AG08396 (cell line): ENCODE measurements at regions not wholly inside any gene's neighbourhood (a gene's known extent, or its start where the extent isn't known, plus 50 kb on each side); places are given as distances from the start of the nearest gene placed in this dataset.

Experiments used
- DNase-seq: peaks from one replicate; pipeline ENCODE4 v3.0.0; 2012; ENCODE audit warnings: low spot score, mixed read lengths

DNA sequence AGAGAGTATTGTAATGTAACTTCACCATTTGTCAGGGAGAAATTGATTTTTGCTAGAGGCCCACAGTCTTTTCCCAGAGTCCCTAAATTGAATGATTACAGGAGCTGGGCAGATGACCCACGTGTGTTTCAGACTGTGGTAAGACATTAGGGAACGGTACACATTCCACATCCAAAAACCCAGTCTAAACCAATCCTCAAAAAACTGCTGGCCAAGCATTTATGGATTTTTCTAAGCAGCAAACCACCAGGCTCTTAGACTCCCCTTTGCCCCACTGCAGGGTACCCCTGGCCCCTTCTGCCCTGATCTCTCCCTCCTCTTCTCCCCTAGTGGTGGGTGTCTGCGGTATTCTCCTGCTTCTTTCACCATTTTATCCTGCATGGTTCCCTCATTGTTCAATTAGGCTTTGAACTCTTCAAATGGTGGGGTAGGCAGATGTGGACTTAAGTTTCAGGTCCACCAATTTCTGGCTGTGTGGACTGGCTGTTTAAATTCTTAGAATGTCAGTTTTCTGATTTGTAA lies 135.5 kb upstream of the SORCS3 start:
- no peak for DNase-seq

DNA sequence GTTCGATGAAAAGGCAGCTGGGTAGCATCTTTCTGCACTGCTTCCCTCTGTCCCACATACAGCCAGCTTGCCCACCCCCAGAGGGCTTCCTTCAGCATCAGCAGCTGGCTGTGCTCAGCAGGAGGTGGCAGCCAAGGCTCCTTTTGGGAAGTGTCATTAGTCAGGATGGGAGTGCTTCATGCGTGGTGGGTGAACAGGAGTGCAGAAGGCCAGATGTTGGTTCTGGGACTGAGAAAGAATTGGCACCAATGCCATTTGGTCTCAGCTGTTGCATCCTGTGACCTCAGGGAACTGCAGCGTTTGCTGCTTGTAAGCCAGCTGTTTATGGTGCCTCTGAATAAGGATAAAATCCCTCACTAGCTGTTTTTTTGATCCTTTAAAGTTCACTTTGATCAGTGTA lies 131.1 kb upstream of the SORCS3 start:
- DNase-seq, result no peak

DNA sequence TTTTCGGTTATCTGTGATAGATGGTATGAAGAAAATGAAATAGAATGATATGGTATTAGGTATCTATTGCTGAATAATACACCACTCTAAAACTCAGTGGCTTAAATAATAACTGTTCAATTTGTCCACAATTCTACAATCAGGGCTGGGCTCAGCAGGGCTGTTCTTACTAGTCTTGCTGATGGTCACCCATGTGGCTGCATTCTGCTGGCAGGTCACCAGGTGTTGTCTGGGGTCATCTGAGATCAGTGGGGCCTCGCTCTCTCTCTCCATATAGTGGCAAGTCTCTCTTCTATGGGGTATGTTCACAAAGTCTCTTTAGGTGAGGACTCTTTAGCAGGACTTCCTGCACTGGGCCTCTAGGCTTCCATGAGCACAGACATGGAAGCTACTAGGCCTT lies 130.4 kb upstream of the SORCS3 start:
- DNase-seq, result no peak

DNA sequence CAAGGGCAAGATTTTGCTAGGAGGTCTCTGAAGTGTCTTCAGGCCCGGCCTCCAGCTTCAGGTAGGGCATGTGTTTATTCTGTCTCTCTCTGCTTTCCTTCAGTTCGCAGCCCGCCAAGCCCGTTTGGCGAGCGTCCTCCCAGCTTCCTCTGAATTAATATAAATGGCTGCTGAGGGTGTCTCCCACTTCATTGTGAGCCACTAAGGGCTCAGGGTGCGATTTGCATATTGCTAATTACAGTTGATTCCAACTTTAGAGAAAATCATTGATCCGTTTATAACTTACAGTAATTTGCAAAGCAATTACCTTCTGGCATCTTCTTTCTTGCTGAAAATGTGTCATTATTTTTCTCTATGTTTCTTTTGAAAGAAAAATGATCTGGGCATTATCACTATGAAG lies 128.3 kb upstream of the SORCS3 start:
- no peak for DNase-seq

DNA sequence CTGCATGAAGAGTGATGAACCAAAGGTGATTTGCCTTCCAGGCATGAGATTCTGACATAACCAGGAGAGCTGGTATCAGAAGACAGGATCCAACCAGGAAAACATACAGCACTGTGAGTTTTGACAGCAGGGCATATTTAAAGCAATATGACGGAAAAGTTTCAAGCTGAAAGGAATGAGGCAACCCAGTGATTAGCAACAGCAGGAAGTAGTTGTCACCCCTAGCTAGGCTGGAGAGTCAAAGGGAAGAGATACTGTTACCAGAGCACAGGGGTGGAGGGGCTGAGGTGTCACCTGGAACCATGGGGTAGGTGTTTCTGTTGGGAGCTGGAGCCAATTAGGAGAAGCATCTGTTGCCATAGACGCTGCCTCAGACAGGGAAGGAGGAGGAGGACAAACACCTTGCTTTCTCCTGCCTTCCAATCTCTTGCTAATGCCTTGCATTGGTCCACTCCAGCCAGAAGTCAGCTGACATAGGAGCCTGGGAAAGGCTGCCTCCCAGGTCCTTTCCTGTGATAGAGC lies 125.4 kb upstream of the SORCS3 start:
- no peak for DNase-seq

DNA sequence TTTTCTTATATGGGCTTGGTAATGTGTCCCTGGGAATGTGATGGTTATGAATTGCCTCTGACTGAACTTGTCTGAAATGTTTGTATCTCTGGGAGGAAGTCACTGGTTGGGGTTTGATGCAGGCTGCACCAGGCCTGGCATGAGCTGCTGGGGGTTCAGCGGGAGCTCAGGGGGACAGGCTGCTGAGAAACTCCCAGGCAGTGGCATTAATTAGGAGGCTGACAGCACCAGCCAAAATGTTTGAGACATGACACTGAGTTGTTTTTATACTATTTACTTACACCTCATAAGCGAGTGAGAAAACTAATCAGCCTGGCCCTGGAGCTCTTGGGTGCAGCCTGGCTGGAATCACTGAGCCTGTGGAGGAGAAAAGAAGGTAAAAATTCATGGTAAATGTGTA lies 124.1 kb upstream of the SORCS3 start:
- DNase-seq, result no peak

DNA sequence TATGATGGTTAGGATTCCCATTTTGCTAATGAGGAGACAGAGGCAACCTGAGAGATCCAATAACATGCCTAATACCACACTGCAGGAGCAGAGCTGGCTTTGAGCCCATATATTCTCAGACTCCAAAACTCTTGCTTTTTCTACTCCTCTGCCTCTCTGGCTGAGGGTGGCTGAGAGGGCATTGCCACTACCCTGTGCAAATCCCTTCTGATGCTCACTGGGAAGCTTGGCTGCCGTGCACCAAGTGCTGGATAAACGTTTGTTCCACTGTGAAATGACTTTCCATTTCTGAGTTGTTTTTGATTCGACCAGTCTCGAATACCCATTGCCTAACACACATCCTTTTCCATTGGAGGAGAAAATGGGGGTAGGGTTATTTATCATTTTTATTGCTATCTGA lies 123.1 kb upstream of the SORCS3 start:
- no peak for DNase-seq

DNA sequence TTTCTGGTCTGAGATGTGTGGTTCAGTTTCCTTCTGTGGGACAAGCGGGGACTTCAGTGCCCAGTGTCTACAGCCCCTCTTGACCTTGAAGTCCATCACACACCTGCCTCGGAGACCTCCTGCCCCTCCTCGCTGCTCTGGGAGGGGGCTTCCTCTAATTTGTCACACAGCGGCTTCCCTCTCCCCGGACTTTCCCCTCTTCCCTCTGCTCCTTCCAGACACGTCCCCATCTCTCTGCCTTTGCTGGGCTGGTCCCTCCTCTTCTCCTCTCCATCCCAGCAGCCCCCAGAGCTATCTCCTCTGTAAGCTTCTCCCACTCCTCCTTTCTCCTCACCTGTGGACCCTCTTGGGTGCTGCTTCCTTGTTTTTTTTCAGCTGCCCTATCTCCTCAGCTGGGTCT lies 122.2 kb upstream of the SORCS3 start:
- no peak for DNase-seq

DNA sequence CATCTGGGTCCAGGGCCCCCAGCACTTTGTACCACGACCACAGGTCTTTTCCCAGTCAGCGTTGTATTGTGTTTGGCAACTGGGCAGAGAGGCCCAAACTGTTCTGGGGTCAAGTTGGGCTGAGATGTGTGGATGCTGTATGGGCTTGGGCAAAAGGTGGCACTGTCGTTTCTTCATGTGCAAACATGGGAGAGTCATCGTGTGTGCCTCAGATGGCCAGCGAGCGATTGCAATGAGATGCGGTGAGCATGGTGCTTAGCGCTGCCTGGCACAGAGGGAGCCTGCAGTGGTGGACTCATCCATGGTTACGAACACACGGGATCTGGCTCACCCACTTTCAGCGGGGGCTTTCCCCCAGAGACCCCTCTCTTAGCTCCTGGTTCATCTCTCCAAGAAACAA lies 120.4 kb upstream of the SORCS3 start:
- no peak for DNase-seq

DNA sequence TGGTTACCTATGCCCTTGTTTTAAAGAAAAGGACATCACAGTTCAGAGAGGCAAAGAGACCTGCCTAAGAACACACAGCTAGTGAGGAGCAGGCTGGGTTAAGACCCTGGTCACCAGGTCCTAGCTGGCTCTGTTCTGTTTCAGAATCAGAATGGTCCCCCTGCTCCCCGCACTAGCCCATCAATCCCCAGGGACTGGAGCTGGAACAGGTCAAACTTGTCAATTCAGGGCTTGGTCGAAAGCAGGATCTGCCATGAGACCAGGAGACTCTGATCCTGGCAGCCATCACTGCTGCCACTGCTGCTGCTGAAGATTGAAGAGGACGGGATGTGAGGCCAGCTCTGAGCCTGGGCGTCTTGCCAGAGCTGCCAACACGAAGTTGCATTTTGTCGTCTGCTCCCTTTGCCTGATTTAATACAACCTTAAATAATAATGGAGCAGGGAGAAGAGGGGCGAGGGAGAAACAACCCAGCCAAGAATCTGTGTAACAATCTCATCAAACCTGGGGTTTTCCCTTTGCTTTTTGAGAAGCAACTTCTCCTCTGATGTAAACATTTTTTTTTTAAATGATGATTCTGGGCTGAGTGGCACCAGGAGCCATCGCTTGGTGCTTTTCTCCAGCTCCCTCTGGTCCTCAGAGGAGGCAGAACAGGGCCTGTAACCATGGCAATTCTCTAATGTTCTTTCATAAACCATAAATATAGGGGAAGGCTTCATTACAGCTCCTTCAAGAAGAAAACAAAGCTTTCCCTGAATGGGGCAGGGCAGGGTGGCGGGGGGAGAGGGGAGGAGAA lies 119.0 kb upstream of the SORCS3 start:
- DNase-seq, result no peak

DNA sequence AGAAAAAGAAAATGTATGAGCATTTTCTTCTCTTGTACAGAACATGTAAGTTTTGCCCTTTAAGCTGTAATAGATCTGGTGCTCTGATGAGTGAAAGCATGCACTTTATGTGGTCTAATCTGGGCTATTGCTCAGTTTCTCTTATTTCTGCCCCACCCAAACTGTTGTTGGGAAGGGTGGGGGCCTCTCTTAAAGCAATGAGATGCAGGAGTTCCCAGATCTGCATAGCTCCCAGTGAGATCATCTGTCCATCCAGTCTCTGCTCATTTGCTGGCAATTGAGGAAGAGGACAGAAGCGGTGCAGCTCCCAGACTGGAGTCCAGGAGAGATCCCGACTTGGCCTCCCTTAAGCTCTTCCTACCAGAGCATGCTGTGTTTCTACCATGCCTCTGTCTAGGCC lies 114.9 kb upstream of the SORCS3 start:
- no peak for DNase-seq

DNA sequence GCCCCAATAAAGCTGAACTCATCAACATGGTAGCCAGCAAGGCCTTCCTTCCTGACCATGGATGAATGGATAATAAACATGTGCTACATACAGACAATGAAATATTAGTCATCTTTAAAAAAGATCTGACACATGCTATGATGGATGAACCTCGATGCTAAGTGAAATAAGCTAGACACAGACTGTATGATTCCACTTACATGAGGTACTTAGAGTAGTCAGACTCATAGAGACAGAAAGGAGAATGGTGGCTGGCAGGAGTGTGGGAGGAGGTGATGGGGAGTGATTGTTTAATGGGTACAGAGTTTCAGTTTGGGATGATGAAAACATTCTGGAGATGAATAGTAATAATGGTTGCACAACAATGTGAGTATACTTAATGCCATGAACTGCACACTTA lies 114.1 kb upstream of the SORCS3 start:
- DNase-seq, result no peak

DNA sequence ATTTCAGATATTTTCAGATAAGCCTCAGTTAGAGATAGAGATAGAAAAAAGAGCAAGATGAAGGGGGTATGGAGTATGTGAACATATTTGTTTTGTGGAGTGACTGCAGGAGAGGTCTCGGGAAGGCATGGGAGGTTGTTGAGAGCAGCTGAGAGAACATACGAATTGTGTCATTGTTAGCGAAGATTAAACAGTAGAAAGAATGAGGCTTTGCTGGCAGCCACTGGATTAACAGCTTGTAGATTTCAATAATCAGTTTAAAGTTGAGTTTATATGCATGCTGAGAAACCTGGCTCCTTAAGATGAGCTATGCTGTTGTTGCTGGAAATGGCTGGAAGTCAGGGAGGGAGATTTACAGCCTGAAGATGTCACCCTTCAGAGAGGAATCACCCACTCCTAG lies 100.9 kb upstream of the SORCS3 start:
- DNase-seq, result no peak

DNA sequence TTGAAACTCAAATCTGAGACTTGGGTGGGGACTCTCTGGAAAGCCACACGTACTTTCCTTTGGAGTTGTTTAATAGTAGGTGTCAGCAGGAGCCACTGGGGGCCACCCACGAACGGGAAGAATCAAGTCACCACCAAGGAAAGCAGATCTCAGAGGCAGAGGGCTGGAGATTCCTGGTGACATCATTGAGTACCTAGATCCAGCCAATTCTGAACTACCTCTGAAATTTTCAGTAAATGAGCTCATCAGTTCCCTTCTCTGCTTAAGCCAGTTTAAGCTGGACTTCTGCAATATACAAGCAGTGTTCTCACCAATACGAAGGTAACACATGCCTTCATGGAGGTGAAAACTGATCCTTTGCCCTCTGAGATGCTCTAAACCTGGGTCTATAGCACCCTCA lies 99.3 kb upstream of the SORCS3 start:
- DNase-seq, result no peak

DNA sequence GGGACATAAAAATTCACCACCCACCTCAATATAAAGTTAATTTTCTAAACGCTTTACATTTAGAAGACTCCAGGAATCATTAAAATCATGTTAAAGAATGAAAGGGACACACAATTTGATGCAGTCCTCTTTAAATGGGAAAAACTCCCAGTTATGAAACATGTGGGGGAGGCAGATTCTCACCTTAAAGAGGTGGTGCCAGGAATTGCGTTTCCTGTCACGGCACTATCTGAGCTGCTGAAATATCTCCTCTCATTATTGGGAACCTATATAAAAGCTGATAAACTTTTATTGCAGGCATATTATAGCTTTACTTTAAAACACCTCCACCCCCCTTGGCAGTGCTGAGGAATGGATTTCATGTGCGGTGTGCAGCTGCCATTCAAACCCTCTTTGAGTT lies 94.8 kb upstream of the SORCS3 start:
- DNase-seq, result no peak

DNA sequence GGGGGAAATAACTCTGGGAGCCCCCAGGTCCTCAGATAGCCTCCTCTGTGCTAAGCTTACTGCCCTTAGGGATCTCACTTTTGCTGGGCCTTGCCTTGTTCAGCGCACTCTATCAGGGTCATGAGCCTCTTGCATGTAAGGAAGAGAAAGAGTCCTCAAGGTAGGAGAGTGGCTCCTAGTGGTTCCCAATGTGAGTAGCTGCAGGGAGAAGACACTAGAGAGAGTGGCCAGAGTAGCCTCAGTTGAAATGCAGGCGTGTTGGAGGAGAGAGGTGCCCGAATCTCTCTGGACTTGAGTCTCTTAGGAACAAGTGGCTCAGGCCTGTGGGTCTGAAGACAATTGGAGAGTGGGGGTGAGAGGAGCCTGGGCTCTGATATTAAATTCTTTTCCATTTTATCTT lies 94.3 kb upstream of the SORCS3 start:
- no peak for DNase-seq

DNA sequence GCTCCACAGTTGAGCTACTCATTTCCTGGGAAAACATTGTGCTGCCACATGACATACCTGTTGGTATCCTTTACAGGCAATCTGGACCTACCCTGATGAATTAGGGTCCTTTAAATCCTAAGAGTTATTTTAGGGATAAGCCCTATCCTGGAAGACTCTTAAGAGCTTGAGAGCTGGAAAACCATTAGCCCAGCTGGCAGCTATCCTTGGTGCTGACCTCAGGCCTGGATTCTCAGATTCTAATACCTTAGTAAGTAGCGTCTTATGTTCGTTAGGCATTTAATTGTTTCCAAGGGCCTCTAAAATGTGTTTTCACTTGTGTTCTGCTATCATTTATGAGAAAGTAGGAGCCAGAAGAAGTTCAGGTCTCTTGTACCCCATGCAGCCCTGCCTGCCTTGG lies 93.0 kb upstream of the SORCS3 start:
- DNase-seq, result peak; percentile 12

DNA sequence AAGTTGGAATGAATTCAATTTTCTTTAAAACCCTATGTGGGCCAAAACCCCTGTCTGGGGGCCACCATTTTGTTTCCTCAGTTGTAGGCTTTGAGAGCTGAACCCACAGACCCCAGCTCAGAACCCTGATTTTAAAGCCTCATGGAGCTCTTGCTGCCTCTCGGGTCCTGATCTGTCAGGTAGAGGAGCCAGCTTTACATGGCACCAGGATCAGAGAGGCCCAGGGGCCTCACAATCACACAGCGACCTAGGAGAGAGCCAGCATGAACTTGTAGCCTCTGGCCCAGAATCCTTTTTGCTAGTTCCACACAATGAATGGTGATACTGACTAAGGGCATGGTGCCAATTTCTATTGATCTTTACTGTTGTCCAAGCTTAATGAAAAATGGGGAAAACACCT lies 84.3 kb upstream of the SORCS3 start:
- DNase-seq, result no peak

DNA sequence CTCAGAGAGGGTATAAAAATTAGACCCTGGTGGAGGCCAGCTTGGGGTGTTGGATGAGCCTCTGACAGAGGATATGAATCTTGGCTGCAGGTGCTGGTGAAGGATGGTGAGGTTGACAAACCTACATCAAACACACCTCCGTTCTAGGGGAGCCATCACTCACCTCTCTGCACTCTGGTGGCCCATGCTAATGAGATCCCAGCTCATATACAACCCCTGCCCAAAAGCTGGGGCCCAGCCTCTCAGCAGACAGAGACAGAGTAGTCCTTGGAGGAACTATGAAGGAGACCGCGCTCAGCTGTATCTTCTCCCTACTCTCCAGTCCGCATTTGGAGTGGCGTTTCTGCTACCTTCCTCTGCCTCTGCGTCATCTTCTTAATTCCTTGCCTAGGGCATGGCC lies 83.1 kb upstream of the SORCS3 start:
- DNase-seq, result no peak

DNA sequence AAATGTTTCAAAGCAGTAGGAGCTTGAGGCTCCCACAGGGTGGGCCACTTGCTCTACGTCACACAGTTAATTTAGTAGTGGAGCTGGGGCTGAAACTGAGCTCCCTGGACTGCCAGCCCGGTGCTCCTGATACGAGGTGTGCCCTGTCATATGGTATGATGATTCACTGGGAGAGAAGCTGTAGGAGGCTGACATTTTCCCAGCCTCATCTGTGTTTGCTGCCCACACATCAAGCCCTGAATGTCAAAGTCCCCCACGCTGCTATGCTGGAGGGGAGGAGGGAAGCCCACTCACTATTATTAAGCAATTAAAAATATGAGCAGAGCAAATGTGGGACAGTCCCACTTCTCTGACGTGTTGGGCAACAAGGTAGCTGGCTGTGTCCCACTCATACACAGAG lies 81.2 kb upstream of the SORCS3 start:
- DNase-seq, result no peak

DNA sequence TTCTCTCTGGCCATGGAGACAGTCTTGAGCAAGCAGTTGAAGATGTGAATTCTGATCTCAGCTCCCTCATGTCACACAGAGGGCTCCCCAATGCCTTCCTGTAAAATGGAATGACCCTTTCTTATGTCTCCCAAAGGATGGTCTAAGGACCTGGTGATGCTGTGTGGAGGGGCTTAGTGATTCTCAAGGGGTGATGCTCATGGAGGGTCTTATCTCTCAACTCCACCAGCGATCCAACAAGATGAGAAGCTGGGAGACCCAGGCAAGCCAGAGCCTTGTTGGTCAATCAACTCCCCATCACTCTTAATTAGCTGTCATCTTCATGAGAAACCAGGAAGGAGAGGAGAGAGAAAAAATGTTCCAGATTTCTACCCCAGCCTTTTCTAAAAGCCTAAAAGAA lies 78.0 kb upstream of the SORCS3 start:
- DNase-seq, result no peak

DNA sequence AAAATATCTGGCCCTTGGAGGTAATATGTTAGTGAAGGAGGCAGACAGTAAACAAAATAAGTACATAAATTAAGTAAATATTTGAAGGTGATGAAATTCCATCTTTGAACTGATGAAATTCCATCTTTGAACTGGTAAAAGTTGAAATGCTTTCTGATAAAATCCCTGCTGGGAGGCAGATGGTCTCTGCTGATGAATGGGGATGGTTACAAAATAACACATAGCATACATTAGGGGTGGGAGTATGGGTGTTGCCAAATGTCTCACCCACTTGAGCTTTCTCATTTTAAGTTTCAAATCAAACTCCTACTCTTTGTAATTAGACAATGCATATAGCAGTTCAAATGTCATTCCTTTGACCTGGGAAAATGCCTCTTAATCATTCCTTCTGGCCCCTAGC lies 77.5 kb upstream of the SORCS3 start:
- no peak for DNase-seq

DNA sequence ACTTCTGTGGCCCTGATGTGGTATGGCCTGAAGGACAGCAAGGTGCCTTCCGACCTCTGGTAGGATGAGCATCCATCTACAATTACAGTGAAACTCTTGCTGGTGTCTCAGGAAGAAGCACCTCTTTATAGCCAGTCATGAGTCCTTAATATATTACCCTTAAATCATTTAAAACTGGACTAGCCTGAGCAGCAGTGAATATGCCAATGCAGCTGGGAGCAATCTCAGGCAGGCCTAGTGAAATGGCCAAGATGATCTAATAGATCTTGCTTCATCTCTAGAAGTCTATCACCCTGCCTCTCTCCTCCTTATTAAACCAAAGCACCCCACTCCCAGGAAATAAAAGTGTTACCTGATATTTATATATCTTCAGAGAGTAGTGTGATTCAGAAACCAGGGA lies 66.7 kb upstream of the SORCS3 start:
- no peak for DNase-seq

DNA sequence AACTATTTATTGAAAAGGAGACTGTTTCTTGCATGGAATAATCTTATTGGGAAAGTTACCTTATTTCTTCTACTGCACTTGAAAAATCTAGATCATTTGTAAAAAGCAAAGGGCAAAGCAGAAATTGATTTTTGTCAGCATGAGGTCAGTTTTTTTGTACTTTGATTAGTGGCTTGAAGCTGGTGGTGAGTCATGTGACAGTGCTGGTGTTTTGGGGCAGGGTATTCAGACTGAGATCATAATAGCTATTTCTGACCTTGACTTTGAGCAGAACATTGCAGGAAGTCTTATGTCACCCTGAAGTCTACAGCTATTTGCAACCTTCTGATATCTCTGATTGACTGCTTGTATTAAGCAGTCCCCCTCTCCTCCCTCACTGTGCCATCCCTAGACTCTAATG lies 66.3 kb upstream of the SORCS3 start:
- no peak for DNase-seq
